ENCODE measurements at regions not wholly inside any gene's neighbourhood (a gene's known extent, or its start where the extent isn't known, plus 50 kb on each side); places are given as distances from the start of the nearest gene placed in this dataset.

DNA sequence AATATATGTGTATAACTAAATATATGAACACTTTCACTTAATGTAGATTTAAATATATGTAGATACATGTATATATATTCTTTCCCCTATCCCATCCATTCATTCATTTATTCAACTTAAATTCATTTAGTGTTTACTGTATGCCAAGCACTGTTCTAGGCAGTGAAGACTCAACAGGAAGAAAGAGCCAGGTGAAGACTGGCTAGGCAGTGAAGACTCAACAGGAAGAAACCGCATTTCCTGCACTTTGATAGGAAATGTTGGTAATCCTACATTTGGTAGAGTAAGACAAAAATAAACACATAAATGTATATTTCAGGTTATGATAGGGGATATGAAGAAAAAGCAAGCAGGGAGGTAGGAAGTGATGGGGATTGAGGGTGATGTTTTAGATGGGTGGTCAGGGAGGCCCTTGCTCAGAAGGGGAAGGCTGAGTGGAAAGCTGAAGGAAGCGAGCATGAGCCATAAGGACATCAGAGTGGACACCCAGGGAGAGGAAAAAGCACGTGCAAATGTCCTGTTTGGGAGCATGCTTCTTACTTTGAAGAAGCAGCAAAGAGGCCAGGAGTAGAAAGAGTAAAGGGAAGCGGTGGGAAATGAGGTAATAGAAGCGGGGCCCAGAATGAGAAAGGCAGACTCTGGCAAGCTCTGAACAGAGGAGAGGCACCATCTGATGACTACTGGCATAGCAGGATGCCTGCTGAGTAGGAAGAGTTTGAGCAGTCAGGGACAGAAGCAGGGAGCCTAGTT lies 227.8 kb upstream of the MAP3K1 start:
- H3K36me3 Mint-ChIP-seq, result peaks cover 2% of the 10 kb centered on the region in 2 donors
- Histone ChIP-seq H4K20me1 (ENCODE audit: insufficient read depth, low read length) (no peaks in the 10 kb centered on the region), H2AFZ (ENCODE audit: insufficient read depth, low read depth, low read length, poor library complexity, severe bottlenecking) (no peak overlapping the region), H3K79me2 (ENCODE audit: insufficient read depth, low read length) (no peaks in the 10 kb centered on the region), H3K27ac (ENCODE audit: low read depth in 1 of 2, low read length in 2 of 2) (peak overlapping the region; percentile 77 to 79), H3K4me2 (replicated peaks; ENCODE audit: extremely low read depth, low read length, poor library complexity, severe bottlenecking) (peak overlapping the region; percentile 26), H3K9ac (ENCODE audit: insufficient read depth, low read length, poor library complexity, severe bottlenecking) (no peak overlapping the region), H3K4me3 (replicated peaks in 1 of 3; ENCODE audit: low read depth in 2 of 3, low read length in 3 of 3) (peak overlapping the region in 1 of 3 experiments; percentile 28), H3K27me3 (ENCODE audit: control insufficient read depth in 2 of 2, insufficient read depth in 2 of 2, low read length in 2 of 2) (no peaks in the 10 kb centered on the region), H3K9me3 (replicated peaks in 1 of 2; ENCODE audit: control insufficient read depth in 1 of 2, insufficient read depth in 1 of 2, low read length in 2 of 2) (peaks cover 0 to 3% of the 10 kb centered on the region in 2 donors), H3K36me3 (replicated peaks in 1 of 2; ENCODE audit: control insufficient read depth in 1 of 2, insufficient read depth in 2 of 2, low read length in 2 of 2) (no peaks in the 10 kb centered on the region), H3K4me1 (ENCODE audit: control insufficient read depth in 1 of 2, insufficient read depth in 2 of 2, low read length in 2 of 2) (peaks cover 41 to 49% of the 10 kb centered on the region in 2 donors)
- TF ChIP-seq, protein P1, sequence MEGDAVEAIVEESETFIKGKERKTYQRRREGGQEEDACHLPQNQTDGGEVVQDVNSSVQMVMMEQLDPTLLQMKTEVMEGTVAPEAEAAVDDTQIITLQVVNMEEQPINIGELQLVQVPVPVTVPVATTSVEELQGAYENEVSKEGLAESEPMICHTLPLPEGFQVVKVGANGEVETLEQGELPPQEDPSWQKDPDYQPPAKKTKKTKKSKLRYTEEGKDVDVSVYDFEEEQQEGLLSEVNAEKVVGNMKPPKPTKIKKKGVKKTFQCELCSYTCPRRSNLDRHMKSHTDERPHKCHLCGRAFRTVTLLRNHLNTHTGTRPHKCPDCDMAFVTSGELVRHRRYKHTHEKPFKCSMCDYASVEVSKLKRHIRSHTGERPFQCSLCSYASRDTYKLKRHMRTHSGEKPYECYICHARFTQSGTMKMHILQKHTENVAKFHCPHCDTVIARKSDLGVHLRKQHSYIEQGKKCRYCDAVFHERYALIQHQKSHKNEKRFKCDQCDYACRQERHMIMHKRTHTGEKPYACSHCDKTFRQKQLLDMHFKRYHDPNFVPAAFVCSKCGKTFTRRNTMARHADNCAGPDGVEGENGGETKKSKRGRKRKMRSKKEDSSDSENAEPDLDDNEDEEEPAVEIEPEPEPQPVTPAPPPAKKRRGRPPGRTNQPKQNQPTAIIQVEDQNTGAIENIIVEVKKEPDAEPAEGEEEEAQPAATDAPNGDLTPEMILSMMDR (IDR thresholded peaks at IDR 0.05), result no peak
- peaks cover 0 to 10% (median 4%) of the 10 kb centered on the region in 7 donors for H3K9me3 Mint-ChIP-seq
- peak overlapping the region; percentile 6 to 83 for H3K4me3 Mint-ChIP-seq
- peak in 2 of 3 donors; percentile 24 to 28 for DNase-seq
- peak overlapping the region; percentile 88 to 93 (median 90) for H3K27ac Mint-ChIP-seq
- WGBS (ENCODE audit: insufficient coverage), result 51% methylated on average over 4 of the region's 5 CpGs
- H3K4me1 Mint-ChIP-seq, result peaks cover 50% of the 10 kb centered on the region
- intact Hi-C loops (cut with micrococcal nuclease), result loop anchor here in 1 of 2 donors (10.0 kb wide), 1 partner anchor 173 kb away; no protein-coding TSS in a partner anchor
- H3K27me3 Mint-ChIP-seq (ENCODE audit: low read depth in 3 of 3), result peaks cover 0 to 1% (median 0%) of the 10 kb centered on the region in 3 donors

DNA sequence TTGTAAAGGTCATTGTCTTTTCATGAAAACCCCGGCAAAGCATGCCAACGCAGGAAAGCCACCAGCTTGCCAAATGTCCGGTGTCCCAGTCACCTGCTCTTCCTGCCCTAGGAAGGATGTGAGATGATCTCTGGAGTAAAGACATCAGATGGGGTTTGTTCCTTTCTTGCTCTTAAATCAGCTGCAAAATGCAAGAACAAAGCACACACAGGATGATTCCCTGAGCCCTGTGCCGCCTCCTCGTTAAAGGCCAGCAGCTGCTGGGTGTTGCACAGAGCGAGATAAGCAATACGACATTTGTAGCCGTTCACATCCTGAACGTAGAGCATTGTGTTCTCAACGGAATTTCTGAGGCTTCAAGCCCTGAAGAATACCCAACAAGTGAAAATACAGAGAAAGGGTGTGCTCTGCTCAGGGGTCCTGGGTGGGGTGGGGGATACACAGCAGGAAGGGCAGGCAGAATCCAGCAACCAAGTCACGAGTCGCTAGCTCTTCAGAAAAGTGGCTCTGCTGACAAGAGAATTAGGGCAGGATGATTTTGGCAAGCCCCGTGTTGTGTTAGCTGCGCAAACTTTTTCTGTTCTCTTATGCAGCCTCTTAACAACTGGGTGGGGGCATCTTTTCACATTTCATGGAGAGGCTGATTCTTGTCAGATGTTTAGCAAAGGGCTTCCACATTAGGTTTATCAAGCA lies 229.2 kb upstream of the MAP3K1 start:
- intact Hi-C loops (cut with micrococcal nuclease), result loop anchor here in 1 of 2 donors (10.0 kb wide), 1 partner anchor 171 kb away; no protein-coding TSS in a partner anchor
- no peak overlapping the region for H3K4me2 ChIP-seq (replicated peaks; ENCODE audit: extremely low read depth, low read length, poor library complexity, severe bottlenecking)
- peaks cover 0 to 10% (median 6%) of the 10 kb centered on the region in 7 donors for H3K9me3 Mint-ChIP-seq
- no peak overlapping the region for H3K4me3 ChIP-seq (replicated peaks in 1 of 3; ENCODE audit: low read depth in 2 of 3, low read length in 3 of 3)
- H2AFZ ChIP-seq (ENCODE audit: insufficient read depth, low read depth, low read length, poor library complexity, severe bottlenecking), result no peak overlapping the region
- TF ChIP-seq, protein P1 (IDR thresholded peaks at IDR 0.05), result no peak
- peaks cover 39 to 44% of the 10 kb centered on the region in 2 donors for H3K4me1 ChIP-seq (ENCODE audit: control insufficient read depth in 1 of 2, insufficient read depth in 2 of 2, low read length in 2 of 2)
- peak overlapping the region in 4 of 7 donors; percentile 14 to 67 (median 30) for H3K27ac Mint-ChIP-seq
- no peaks in the 10 kb centered on the region for H4K20me1 ChIP-seq (ENCODE audit: insufficient read depth, low read length)
- no peak for DNase-seq
- peaks cover 48% of the 10 kb centered on the region for H3K4me1 Mint-ChIP-seq
- H3K27me3 ChIP-seq (ENCODE audit: control insufficient read depth in 2 of 2, insufficient read depth in 2 of 2, low read length in 2 of 2), result no peaks in the 10 kb centered on the region
- H3K36me3 ChIP-seq (replicated peaks in 1 of 2; ENCODE audit: control insufficient read depth in 1 of 2, insufficient read depth in 2 of 2, low read length in 2 of 2), result no peaks in the 10 kb centered on the region
- H3K27me3 Mint-ChIP-seq (ENCODE audit: low read depth in 3 of 3), result peaks cover 0 to 1% (median 0%) of the 10 kb centered on the region in 3 donors
- no peaks in the 10 kb centered on the region for H3K79me2 ChIP-seq (ENCODE audit: insufficient read depth, low read length)
- H3K9me3 ChIP-seq (replicated peaks in 1 of 2; ENCODE audit: control insufficient read depth in 1 of 2, insufficient read depth in 1 of 2, low read length in 2 of 2), result peaks cover 0 to 3% of the 10 kb centered on the region in 2 donors
- WGBS (ENCODE audit: insufficient coverage), result 65% methylated on average over 11 of the region's 14 CpGs
- H3K9ac ChIP-seq (ENCODE audit: insufficient read depth, low read length, poor library complexity, severe bottlenecking), result no peak overlapping the region
- H3K27ac ChIP-seq (ENCODE audit: low read depth in 1 of 2, low read length in 2 of 2), result no peak overlapping the region
- H3K36me3 Mint-ChIP-seq, result peaks cover 2% of the 10 kb centered on the region in 2 donors
- H3K4me3 Mint-ChIP-seq, result no peak overlapping the region
